Keratinocyte (primary cell): ENCODE measurements at regions not wholly inside any gene's neighbourhood (a gene's known extent, or its start where the extent isn't known, plus 50 kb on each side); places are given as distances from the start of the nearest gene placed in this dataset.

Source experiments
- DNase-seq: peaks from one replicate; pipeline ENCODE4 v3.0.0-alpha.2; 2011; ENCODE audit warnings: low read depth, missing footprints, low spot score
- FAIRE-seq: peaks from 2 replicates; lab custom pipeline; 2011; peaks lifted over from hg19 to GRCh38; lab: Jason Lieb, UNC
- H2AFZ ChIP-seq: 2 replicates; pipeline ENCODE4 v1.6.0; 2012; ENCODE audit warnings: low read length, control low read depth, inconsistent platforms; ENCODE audit not compliant: control insufficient read depth
- H3K27ac ChIP-seq: 2 replicates; pipeline ENCODE4 v1.5.1; 2011; ENCODE audit warnings: low read length; ENCODE audit not compliant: control insufficient read depth, insufficient read depth
- H3K27me3 ChIP-seq: 3 replicates; pipeline ENCODE4 v1.6.0; 2011; ENCODE audit warnings: low read length; ENCODE audit not compliant: control insufficient read depth, insufficient read depth; ENCODE audit errors: extremely low read depth
- H3K36me3 ChIP-seq, 2 experiments: 2 replicates in 1 of 2; 3 replicates in 1 of 2; pipeline ENCODE4 v1.5.1; 2011; ENCODE audit warnings: low read length in 2 of 2, mild to moderate bottlenecking in 1 of 2; ENCODE audit not compliant: control insufficient read depth in 2 of 2, insufficient read depth in 2 of 2; ENCODE audit errors: extremely low read depth in 1 of 2
- H3K4me1 ChIP-seq: 3 replicates; pipeline ENCODE4 v1.5.1; 2011; ENCODE audit warnings: low read length; ENCODE audit not compliant: control insufficient read depth, insufficient read depth; ENCODE audit errors: extremely low read depth
- H3K4me2 ChIP-seq: 3 replicates; pipeline ENCODE4 v1.6.0; 2011; ENCODE audit warnings: low read depth, low read length; ENCODE audit not compliant: control insufficient read depth, insufficient read depth; ENCODE audit errors: extremely low read depth
- H3K4me3 ChIP-seq, 3 experiments: fragments of 200-600 bp in 1 of 3; sonication (generic) in 1 of 3; 2 replicates in 2 of 3; 3 replicates in 1 of 3; pipeline ENCODE4 v1.5.1; 2011 to 2016; ENCODE audit warnings: low read length in 3 of 3, mild to moderate bottlenecking in 3 of 3, control low read depth in 2 of 3, inconsistent platforms in 1 of 3, low read depth in 1 of 3, mixed read lengths in 1 of 3, mixed run types in 1 of 3, moderate library complexity in 1 of 3; ENCODE audit not compliant: control insufficient read depth in 2 of 3, insufficient read depth in 2 of 3; ENCODE audit errors: extremely low read depth in 1 of 3
- H3K79me2 ChIP-seq: 2 replicates; pipeline ENCODE4 v1.6.0; 2012; ENCODE audit warnings: low read length; ENCODE audit not compliant: control insufficient read depth, insufficient read depth
- H3K9ac ChIP-seq: 3 replicates; pipeline ENCODE4 v1.6.0; 2011; ENCODE audit warnings: low read length; ENCODE audit not compliant: control insufficient read depth, insufficient read depth; ENCODE audit errors: extremely low read depth
- H3K9me1 ChIP-seq: 3 replicates; pipeline ENCODE4 v1.6.0; 2011; ENCODE audit warnings: low read length; ENCODE audit not compliant: control insufficient read depth, insufficient read depth; ENCODE audit errors: extremely low read depth
- H3K9me3 ChIP-seq: 2 replicates; pipeline ENCODE4 v1.5.1; 2012; ENCODE audit warnings: low read depth, low read length; ENCODE audit not compliant: control insufficient read depth
- H4K20me1 ChIP-seq: 3 replicates; pipeline ENCODE4 v1.6.0; 2011; ENCODE audit warnings: low read length; ENCODE audit not compliant: control insufficient read depth, insufficient read depth; ENCODE audit errors: extremely low read depth
- CTCF ChIP-seq, 3 experiments: IDR thresholded peaks in 1 of 3; conservative IDR thresholded peaks in 1 of 3; optimal IDR thresholded peaks in 1 of 3; 2 replicates in 2 of 3; 3 replicates in 1 of 3; pipeline versions ENCODE3 to v1.5.1; 2011; ENCODE audit warnings: low read length in 3 of 3, mild to moderate bottlenecking in 3 of 3, moderate library complexity in 2 of 3, control low read depth in 1 of 3, inconsistent platforms in 1 of 3; ENCODE audit not compliant: insufficient read depth in 2 of 3; ENCODE audit errors: extremely low read depth in 1 of 3
- EZH2 ChIP-seq: IDR thresholded peaks from one replicate; pipeline ENCODE4 v1.6.1; 2012; ENCODE audit warnings: inconsistent platforms, mild to moderate bottlenecking, low read length, moderate library complexity
- dilution Hi-C: fragments of 300-500 bp; cut with MboI; formaldehyde crosslinking; loops from one replicate; pipeline ENCODE4 v1.7.0; 2020; ENCODE audit warnings: low sequenced_read_pairs; ENCODE audit not compliant: extremely low pct_ligation_motif_present

DNA sequence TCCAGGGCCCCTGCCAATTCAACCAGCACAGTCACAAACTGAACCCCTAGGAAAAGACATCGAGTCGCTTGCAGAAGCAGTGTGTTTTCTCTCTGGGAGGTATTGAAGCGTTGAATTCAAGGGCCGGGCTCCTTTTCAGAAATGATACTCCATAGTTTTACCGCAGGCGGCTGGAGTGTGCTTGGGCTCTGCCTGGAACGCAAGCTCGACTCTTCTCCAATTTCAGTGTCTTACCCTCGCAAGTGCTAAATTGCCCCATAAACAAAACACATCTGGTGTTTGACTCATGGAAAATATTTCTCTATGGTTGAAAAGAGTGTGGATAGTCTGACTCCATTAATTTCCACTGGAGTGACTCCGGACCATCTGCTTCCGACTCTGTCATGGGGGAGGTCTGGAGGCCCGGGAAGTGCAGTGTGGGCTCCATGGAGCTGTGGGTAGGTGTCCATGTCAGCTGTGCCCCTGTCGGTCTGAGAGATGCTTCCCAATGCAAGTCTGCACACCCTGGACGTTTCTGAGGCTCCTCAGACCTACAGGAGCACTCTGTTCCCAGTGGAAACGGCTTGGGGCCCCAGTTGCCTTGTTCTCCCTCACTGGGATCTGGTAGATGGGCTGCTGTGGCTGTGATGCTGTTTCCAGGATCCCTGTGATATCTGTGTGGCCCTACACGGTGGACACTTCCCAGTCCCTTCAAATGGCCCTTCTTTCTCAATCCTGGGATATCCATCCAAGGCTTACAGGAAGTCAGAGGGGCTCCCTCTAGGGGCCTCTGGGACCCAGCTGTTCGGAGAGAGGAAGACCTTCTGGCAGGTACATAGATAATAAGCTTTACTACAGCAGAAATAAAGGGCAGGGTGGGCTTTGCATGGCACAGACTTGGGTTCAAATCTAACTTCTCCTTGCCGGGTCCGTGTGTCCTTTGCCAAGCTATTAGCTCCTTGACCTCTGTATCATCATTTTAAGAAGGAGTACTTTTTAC, 119.8 kb upstream of the CDH13 start:
- Histone ChIP-seq H4K20me1 (no peaks in the 10 kb centered on the region), H3K9me1 (no peaks in the 10 kb centered on the region), H3K36me3 (no peaks in the 10 kb centered on the region), H3K4me1 (no peaks in the 10 kb centered on the region), H3K79me2 (no peaks in the 10 kb centered on the region), H2AFZ (no peak overlapping the region), H3K9me3 (no peaks in the 10 kb centered on the region), H3K27me3 (peaks cover 12% of the 10 kb centered on the region), H3K9ac (no peak overlapping the region), H3K4me3 (no peak overlapping the region), H3K4me2 (no peak overlapping the region), H3K27ac (no peak overlapping the region)
- no peak for TF ChIP-seq CTCF (optimal IDR thresholded peaks at IDR 0.05 in 1 of 3, IDR thresholded peaks at IDR 0.05 in 1 of 3, conservative IDR thresholded peaks at IDR 0.05 in 1 of 3; ENCODE audit: extremely low read depth in 1 of 3, insufficient read depth in 2 of 3, low read length in 3 of 3)
- no peak for TF ChIP-seq EZH2
- FAIRE-seq (no peak), DNase-seq (no peak)
- dilution Hi-C loops: no loop called here

GRCh38 chr16:82504836-82505235, 121.9 kb upstream of the CDH13 start:
- no peak overlapping the region for H3K27ac ChIP-seq
- H3K36me3 ChIP-seq: no peaks in the 10 kb centered on the region
- H3K4me3 ChIP-seq: no peak overlapping the region
- DNase-seq: no peak
- H2AFZ ChIP-seq: no peak overlapping the region
- no peaks in the 10 kb centered on the region for H4K20me1 ChIP-seq
- no peaks in the 10 kb centered on the region for H3K9me1 ChIP-seq
- FAIRE-seq: no peak
- TF ChIP-seq EZH2 (no peak), CTCF (optimal IDR thresholded peaks at IDR 0.05 in 1 of 3, IDR thresholded peaks at IDR 0.05 in 1 of 3, conservative IDR thresholded peaks at IDR 0.05 in 1 of 3; ENCODE audit: extremely low read depth in 1 of 3, insufficient read depth in 2 of 3, low read length in 3 of 3) (no peak)
- H3K9ac ChIP-seq: no peak overlapping the region
- no peaks in the 10 kb centered on the region for H3K79me2 ChIP-seq
- no peak overlapping the region for H3K4me2 ChIP-seq
- H3K4me1 ChIP-seq: no peaks in the 10 kb centered on the region
- dilution Hi-C loops: no loop called here
- H3K27me3 ChIP-seq: peaks cover 12% of the 10 kb centered on the region
- H3K9me3 ChIP-seq: no peaks in the 10 kb centered on the region
